HCT116 (cell line): ENCODE measurements at regions not wholly inside any gene's neighbourhood (a gene's known extent, or its start where the extent isn't known, plus 50 kb on each side); places are given as distances from the start of the nearest gene placed in this dataset.

ENCODE experiments used
- ATAC-seq: fragments of 200-7000 bp; cut with Tn5 transposase; 2 replicates; pipeline ENCODE4 v1.9.1; 2020; ENCODE audit warnings: mild to moderate bottlenecking, moderate library complexity
- BruUV-seq: library from RNA; stranded (reverse); fragments of 400-500 nt; replicated peaks from 2 replicates; lab custom pipeline; 2021; lab: Mats Ljungman, UMichigan
- CTCF ChIA-PET: fragments of 300-600 bp; sonication (Branson Sonifier 250); formaldehyde crosslinking; loops from one replicate; lab custom pipeline; 2021; ENCODE audit warnings: antibody characterized with exemption; lab: Charles Lee
- POLR2A ChIA-PET: fragments of 300-600, 350-600 bp; sonication (Branson Sonifier 250); formaldehyde crosslinking; loops from one replicate; lab custom pipeline; 2021; ENCODE audit warnings: antibody characterized with exemption; lab: Charles Lee
- RAD21 ChIA-PET, 2 experiments: fragments of 300-600 bp; sonication (Branson Sonifier 250); formaldehyde crosslinking; loops; one replicate each; lab custom pipeline; 2023; ENCODE audit warnings: low total read pairs in 2 of 2; ENCODE audit not compliant: uncharacterized antibody in 2 of 2, unreplicated experiment in 2 of 2, low non-redundant PET in 1 of 2; lab: Charles Lee
- DNase-seq: peaks from one replicate; pipeline ENCODE4 v3.0.0-alpha.2; 2010; ENCODE audit warnings: low read depth, low spot score
- H2AFZ ChIP-seq: fragments of 200-600 bp; shearing (Covaris generic), sonication (generic); 2 replicates; pipeline ENCODE4 v1.6.1; 2017; ENCODE audit warnings: low read depth, mixed run types, mixed read lengths, antibody characterized with exemption, low read length; ENCODE audit not compliant: poor library complexity, severe bottlenecking
- H3K27ac ChIP-seq: 2 replicates; pipeline ENCODE4 v1.5.1; 2012; ENCODE audit warnings: low read depth, low read length
- H3K27me3 ChIP-seq: fragments of 200-600 bp; sonication (generic); 2 replicates; pipeline ENCODE4 v1.6.1; 2016; ENCODE audit warnings: mixed run types, low read length, mixed read lengths; ENCODE audit not compliant: insufficient read depth
- H3K36me3 ChIP-seq, 2 experiments: fragments of 200-500 bp in 1 of 2; fragments of 200-600 bp in 1 of 2; sonication (Bioruptor generic) in 1 of 2; sonication (generic) in 1 of 2; 2 replicates each; pipeline versions ENCODE4 v1.5.1 to v1.6.1; 2014 to 2016; ENCODE audit warnings: low read length in 2 of 2, inconsistent platforms in 1 of 2, mixed read lengths in 1 of 2, mixed run types in 1 of 2; ENCODE audit not compliant: insufficient read depth in 2 of 2, control insufficient read depth in 1 of 2
- H3K4me1 ChIP-seq, 2 experiments: fragments of 200-600 bp in 1 of 2; sonication (generic) in 1 of 2; 2 replicates each; pipeline versions ENCODE4 v1.5.1 to v1.6.1; 2012 to 2017; ENCODE audit warnings: low read length in 2 of 2, inconsistent platforms in 1 of 2, mild to moderate bottlenecking in 1 of 2, mixed read lengths in 1 of 2, mixed run types in 1 of 2, moderate library complexity in 1 of 2; ENCODE audit not compliant: insufficient read depth in 2 of 2, control insufficient read depth in 1 of 2
- H3K4me2 ChIP-seq: fragments of 200-600 bp; sonication (generic); 2 replicates; pipeline ENCODE4 v1.6.1; 2017; ENCODE audit warnings: mixed run types, low read length, mixed read lengths
- H3K4me3 ChIP-seq, 2 experiments: fragments of 200-600 bp in 1 of 2; sonication (generic) in 1 of 2; replicated peaks in 1 of 2; 2 replicates each; pipeline ENCODE4 v1.5.1; 2011 to 2016; ENCODE audit warnings: low read length in 2 of 2, control low read depth in 1 of 2, low read depth in 1 of 2, mild to moderate bottlenecking in 1 of 2, mixed read lengths in 1 of 2, mixed run types in 1 of 2
- H3K79me2 ChIP-seq: fragments of 200-600 bp; sonication (generic); 2 replicates; pipeline ENCODE4 v1.6.1; 2017; ENCODE audit warnings: mild to moderate bottlenecking, mixed run types, low read length, moderate library complexity, mixed read lengths; ENCODE audit not compliant: insufficient read depth
- H3K9ac ChIP-seq: fragments of 200-600 bp; sonication (generic); 2 replicates; pipeline ENCODE4 v1.6.1; 2016; ENCODE audit warnings: low read length, mixed read lengths
- H3K9me2 ChIP-seq: fragments of 200-600 bp; sonication (generic), shearing (Covaris generic); 2 replicates; pipeline ENCODE4 v1.6.1; 2017; ENCODE audit warnings: mixed run types, mild to moderate bottlenecking, moderate library complexity; ENCODE audit not compliant: insufficient read depth
- H3K9me3 ChIP-seq, 2 experiments: fragments of 200-500 bp in 1 of 2; fragments of 200-600 bp in 1 of 2; sonication (Bioruptor generic) in 1 of 2; sonication (generic) in 1 of 2; 2 replicates each; pipeline ENCODE4 v1.6.1; 2014 to 2017; ENCODE audit warnings: low read length in 2 of 2, mixed read lengths in 2 of 2, inconsistent platforms in 1 of 2, low read depth in 1 of 2, mild to moderate bottlenecking in 1 of 2, mixed run types in 1 of 2, moderate library complexity in 1 of 2; ENCODE audit not compliant: control insufficient read depth in 1 of 2, insufficient read depth in 1 of 2
- H4K20me1 ChIP-seq: fragments of 200-600 bp; sonication (generic), shearing (Covaris generic); 2 replicates; pipeline ENCODE4 v1.6.1; 2017; ENCODE audit warnings: mixed run types, mild to moderate bottlenecking, moderate library complexity; ENCODE audit not compliant: insufficient read depth
- CBX3 ChIP-seq: IDR thresholded peaks from 2 replicates; pipeline ENCODE4 v1.6.1; 2012; ENCODE audit warnings: low read depth
- CEBPB ChIP-seq: IDR thresholded peaks from 2 replicates; pipeline ENCODE4 v1.6.1; 2012; ENCODE audit warnings: low read depth
- EGR1 ChIP-seq: IDR thresholded peaks from 2 replicates; pipeline ENCODE4 v1.6.1; 2012; ENCODE audit warnings: low read depth
- EZH2 ChIP-seq: fragments of 200-600 bp; sonication (generic); IDR thresholded peaks from 2 replicates; pipeline ENCODE4 v1.6.1; 2017; ENCODE audit warnings: antibody characterized with exemption, mixed run types
- EZH2phosphoT487 ChIP-seq: fragments of 200-600 bp; IDR thresholded peaks from 2 replicates; pipeline ENCODE4 v1.6.1; 2018; ENCODE audit warnings: antibody characterized with exemption, borderline replicate concordance
- JUND ChIP-seq: IDR thresholded peaks from 2 replicates; pipeline ENCODE4 v1.6.1; 2012
- POLR2A ChIP-seq: IDR thresholded peaks from 2 replicates; pipeline ENCODE4 v1.7.0; 2011; ENCODE audit warnings: borderline replicate concordance; ENCODE audit not compliant: insufficient read depth, insufficient read length; ENCODE audit errors: extremely low read depth
- POLR2AphosphoS5 ChIP-seq: IDR thresholded peaks from 2 replicates; pipeline ENCODE4 v1.6.1; 2011; ENCODE audit warnings: mild to moderate bottlenecking, low read depth, low read length, moderate library complexity
- RAD21 ChIP-seq: IDR thresholded peaks from 2 replicates; pipeline ENCODE4 v1.6.1; 2012; ENCODE audit warnings: low read depth, mild to moderate bottlenecking
- SIN3A ChIP-seq: IDR thresholded peaks from 2 replicates; pipeline ENCODE4 v1.6.1; 2012; ENCODE audit warnings: low read depth
- TCF7L2 ChIP-seq: IDR thresholded peaks from 2 replicates; pipeline ENCODE4 v1.7.0; 2011; ENCODE audit warnings: borderline replicate concordance, inconsistent platforms; ENCODE audit not compliant: insufficient read depth, insufficient read length; ENCODE audit errors: extremely low read depth
- YY1 ChIP-seq: IDR thresholded peaks from 2 replicates; pipeline ENCODE4 v1.6.1; 2011; ENCODE audit warnings: low read length, low read depth, moderate library complexity, mild to moderate bottlenecking; ENCODE audit not compliant: insufficient replicate concordance; ENCODE audit errors: extremely low read depth
- ZFX ChIP-seq: fragments of 450-650 bp; IDR thresholded peaks from 2 replicates; pipeline ENCODE4 v1.6.1; 2017
- ZNF274 ChIP-seq: fragments of 200-500 bp; sonication (Bioruptor generic); IDR thresholded peaks from 2 replicates; pipeline ENCODE4 v1.6.1; 2014; ENCODE audit warnings: mild to moderate bottlenecking, low read depth, low read length, inconsistent platforms
- intact Hi-C: fragments of 100-400 bp; cut with micrococcal nuclease; formaldehyde crosslinking; loops from 2 replicates; pipeline ENCODE4 v1.10.0; 2022
- TF ChIP-seq, protein P1 (sequence below): IDR thresholded peaks from 2 replicates; pipeline ENCODE4 v1.6.1; 2012
- TF ChIP-seq, protein P2 (sequence below): IDR thresholded peaks from 2 replicates; pipeline ENCODE4 v1.6.1; 2012; ENCODE audit warnings: low read depth
- TF ChIP-seq, protein P3 (sequence below): IDR thresholded peaks from 2 replicates; pipeline ENCODE4 v1.6.1; 2011; ENCODE audit warnings: mild to moderate bottlenecking, low read length, moderate library complexity; ENCODE audit not compliant: insufficient replicate concordance; ENCODE audit errors: extremely low read depth

DNA sequence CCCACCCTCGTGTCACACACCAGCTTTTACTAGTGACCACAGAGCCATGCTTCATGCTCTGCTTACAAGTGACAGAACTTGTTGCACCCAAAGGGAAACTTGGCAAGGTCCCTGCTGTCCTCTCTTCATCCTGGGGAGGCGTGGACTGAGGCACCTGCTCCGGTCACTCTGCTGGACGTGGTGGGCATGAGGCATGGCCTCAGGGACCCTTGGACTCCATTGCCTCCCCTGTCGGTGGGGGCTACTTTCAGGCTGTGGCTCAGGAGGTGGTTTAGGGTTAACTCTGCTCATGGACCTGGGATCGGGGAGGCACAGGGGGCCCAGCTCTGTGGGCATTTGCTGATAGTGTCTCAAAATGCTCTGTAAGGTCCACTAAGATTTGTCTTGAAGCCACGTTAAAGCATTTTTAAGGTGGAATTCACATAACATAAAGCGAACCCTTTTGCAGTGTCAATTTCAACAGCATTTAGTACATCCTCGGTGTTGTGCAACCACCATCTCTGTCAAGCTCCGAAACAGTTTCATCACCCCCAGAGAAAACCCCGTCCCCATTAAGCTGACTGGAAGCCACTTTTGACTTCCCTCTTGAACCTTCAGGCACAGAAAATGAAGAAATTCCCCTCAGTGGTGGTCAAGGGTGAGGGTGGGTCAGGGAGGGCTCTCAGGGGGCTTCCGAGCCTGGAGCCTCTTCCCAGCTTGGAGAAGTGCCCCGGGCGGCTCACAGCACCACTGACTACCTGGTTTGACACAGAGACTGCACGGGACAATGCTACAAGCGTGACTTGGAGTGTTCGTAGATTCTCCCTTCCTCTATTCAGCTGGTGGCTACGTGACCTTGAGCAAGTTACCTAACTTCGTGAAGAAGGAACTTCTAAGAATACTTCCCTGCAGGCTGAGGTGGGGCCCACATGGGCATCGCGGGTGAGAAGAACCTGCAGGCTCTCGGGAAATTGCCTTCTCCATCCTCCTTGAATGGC lies 100.0 kb upstream of the HDAC4 start:
- Histone ChIP-seq H3K9me2 (no peaks in the 10 kb centered on the region), H2AFZ (no peak overlapping the region), H3K4me2 (no peak overlapping the region), H3K4me1 (no peaks in the 10 kb centered on the region), H4K20me1 (no peaks in the 10 kb centered on the region), H3K9me3 (no peaks in the 10 kb centered on the region), H3K9ac (no peak overlapping the region), H3K27me3 (no peaks in the 10 kb centered on the region), H3K4me3 (no peak overlapping the region), H3K27ac (no peak overlapping the region), H3K36me3 (no peaks in the 10 kb centered on the region), H3K79me2 (no peaks in the 10 kb centered on the region)
- intact Hi-C loops, result no loop called here
- ChIA-PET CTCF (no interaction called here), RAD21 (no interaction called here), POLR2A (no interaction called here)
- no peak for DNase-seq
- TF ChIP-seq RAD21 (no peak), JUND (no peak), CEBPB (no peak), EZH2 (no peak), ZNF274 (no peak), POLR2A (no peak), TCF7L2 (no peak), ZFX (no peak), POLR2AphosphoS5 (no peak), YY1 (no peak), SIN3A (no peak), EZH2phosphoT487 (no peak), EGR1 (no peak), CBX3 (no peak)
- TF ChIP-seq, protein P1, sequence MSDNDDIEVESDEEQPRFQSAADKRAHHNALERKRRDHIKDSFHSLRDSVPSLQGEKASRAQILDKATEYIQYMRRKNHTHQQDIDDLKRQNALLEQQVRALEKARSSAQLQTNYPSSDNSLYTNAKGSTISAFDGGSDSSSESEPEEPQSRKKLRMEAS, result no peak
- TF ChIP-seq, protein P2, sequence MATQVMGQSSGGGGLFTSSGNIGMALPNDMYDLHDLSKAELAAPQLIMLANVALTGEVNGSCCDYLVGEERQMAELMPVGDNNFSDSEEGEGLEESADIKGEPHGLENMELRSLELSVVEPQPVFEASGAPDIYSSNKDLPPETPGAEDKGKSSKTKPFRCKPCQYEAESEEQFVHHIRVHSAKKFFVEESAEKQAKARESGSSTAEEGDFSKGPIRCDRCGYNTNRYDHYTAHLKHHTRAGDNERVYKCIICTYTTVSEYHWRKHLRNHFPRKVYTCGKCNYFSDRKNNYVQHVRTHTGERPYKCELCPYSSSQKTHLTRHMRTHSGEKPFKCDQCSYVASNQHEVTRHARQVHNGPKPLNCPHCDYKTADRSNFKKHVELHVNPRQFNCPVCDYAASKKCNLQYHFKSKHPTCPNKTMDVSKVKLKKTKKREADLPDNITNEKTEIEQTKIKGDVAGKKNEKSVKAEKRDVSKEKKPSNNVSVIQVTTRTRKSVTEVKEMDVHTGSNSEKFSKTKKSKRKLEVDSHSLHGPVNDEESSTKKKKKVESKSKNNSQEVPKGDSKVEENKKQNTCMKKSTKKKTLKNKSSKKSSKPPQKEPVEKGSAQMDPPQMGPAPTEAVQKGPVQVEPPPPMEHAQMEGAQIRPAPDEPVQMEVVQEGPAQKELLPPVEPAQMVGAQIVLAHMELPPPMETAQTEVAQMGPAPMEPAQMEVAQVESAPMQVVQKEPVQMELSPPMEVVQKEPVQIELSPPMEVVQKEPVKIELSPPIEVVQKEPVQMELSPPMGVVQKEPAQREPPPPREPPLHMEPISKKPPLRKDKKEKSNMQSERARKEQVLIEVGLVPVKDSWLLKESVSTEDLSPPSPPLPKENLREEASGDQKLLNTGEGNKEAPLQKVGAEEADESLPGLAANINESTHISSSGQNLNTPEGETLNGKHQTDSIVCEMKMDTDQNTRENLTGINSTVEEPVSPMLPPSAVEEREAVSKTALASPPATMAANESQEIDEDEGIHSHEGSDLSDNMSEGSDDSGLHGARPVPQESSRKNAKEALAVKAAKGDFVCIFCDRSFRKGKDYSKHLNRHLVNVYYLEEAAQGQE, result no peak
- TF ChIP-seq, protein P3, sequence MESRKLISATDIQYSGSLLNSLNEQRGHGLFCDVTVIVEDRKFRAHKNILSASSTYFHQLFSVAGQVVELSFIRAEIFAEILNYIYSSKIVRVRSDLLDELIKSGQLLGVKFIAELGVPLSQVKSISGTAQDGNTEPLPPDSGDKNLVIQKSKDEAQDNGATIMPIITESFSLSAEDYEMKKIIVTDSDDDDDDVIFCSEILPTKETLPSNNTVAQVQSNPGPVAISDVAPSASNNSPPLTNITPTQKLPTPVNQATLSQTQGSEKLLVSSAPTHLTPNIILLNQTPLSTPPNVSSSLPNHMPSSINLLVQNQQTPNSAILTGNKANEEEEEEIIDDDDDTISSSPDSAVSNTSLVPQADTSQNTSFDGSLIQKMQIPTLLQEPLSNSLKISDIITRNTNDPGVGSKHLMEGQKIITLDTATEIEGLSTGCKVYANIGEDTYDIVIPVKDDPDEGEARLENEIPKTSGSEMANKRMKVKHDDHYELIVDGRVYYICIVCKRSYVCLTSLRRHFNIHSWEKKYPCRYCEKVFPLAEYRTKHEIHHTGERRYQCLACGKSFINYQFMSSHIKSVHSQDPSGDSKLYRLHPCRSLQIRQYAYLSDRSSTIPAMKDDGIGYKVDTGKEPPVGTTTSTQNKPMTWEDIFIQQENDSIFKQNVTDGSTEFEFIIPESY, result no peak
- BruUV-seq, result no TSS peak
- no peak for ATAC-seq
